H9 (cell line): ENCODE measurements at regions not wholly inside any gene's neighbourhood (a gene's known extent, or its start where the extent isn't known, plus 50 kb on each side); places are given as distances from the start of the nearest gene placed in this dataset.

Experiments used
- DNase-seq: peaks from one replicate; pipeline ENCODE4 v3.0.0-alpha.2; 2017
- H2AFZ ChIP-seq: one replicate; pipeline ENCODE4 v1.6.1; 2013; ENCODE audit warnings: mild to moderate bottlenecking, low read length, control low read depth, moderate library complexity
- H2AK5ac ChIP-seq: 2 replicates; pipeline ENCODE4 v1.6.1; 2013; ENCODE audit warnings: low read length, control low read depth, mixed read lengths; ENCODE audit not compliant: insufficient read length
- H2BK120ac ChIP-seq: one replicate; pipeline ENCODE4 v1.6.1; 2013; ENCODE audit warnings: low read depth, mild to moderate bottlenecking, low read length, control low read depth, inconsistent platforms; ENCODE audit not compliant: poor library complexity, severe bottlenecking
- H2BK12ac ChIP-seq: 2 replicates; pipeline ENCODE4 v1.6.1; 2013; ENCODE audit warnings: low read length, control low read depth, mixed read lengths, low read depth; ENCODE audit not compliant: insufficient read length
- H2BK15ac ChIP-seq: 2 replicates; pipeline ENCODE4 v1.6.1; 2013; ENCODE audit warnings: low read depth, low read length, control low read depth
- H2BK20ac ChIP-seq: one replicate; pipeline ENCODE4 v1.6.1; 2013; ENCODE audit warnings: low read depth, mild to moderate bottlenecking, low read length, control low read depth, inconsistent platforms; ENCODE audit not compliant: poor library complexity, severe bottlenecking
- H2BK5ac ChIP-seq: 2 replicates; pipeline ENCODE4 v1.6.1; 2013; ENCODE audit warnings: low read length, control low read depth, mixed read lengths; ENCODE audit not compliant: insufficient read length
- H3K14ac ChIP-seq: 2 replicates; pipeline ENCODE4 v1.6.1; 2013; ENCODE audit warnings: low read length, control low read depth; ENCODE audit not compliant: insufficient read depth
- H3K18ac ChIP-seq: 2 replicates; pipeline ENCODE4 v1.6.1; 2013; ENCODE audit warnings: low read depth, mild to moderate bottlenecking, mixed read lengths, low read length, control low read depth; ENCODE audit not compliant: insufficient read length
- H3K23ac ChIP-seq: 2 replicates; pipeline ENCODE4 v1.6.1; 2013; ENCODE audit warnings: low read length, control low read depth, mixed read lengths, low read depth; ENCODE audit not compliant: insufficient read length
- H3K23me2 ChIP-seq: 2 replicates; pipeline ENCODE4 v1.6.1; 2013; ENCODE audit warnings: low read depth, mild to moderate bottlenecking, mixed read lengths, low read length, control low read depth; ENCODE audit not compliant: insufficient read length, poor library complexity, severe bottlenecking
- H3K27ac ChIP-seq: 2 replicates; pipeline ENCODE4 v1.5.1; 2013; ENCODE audit warnings: low read length, control low read depth, mixed read lengths, low read depth; ENCODE audit not compliant: insufficient read length
- H3K27me3 ChIP-seq: 2 replicates; pipeline ENCODE4 v1.6.1; 2013; ENCODE audit warnings: low read length, control low read depth, inconsistent platforms; ENCODE audit not compliant: insufficient read depth
- H3K4ac ChIP-seq: 2 replicates; pipeline ENCODE4 v1.6.1; 2013; ENCODE audit warnings: low read depth, mild to moderate bottlenecking, control low read depth, inconsistent platforms, low read length, moderate library complexity
- H3K4me1 ChIP-seq: 2 replicates; pipeline ENCODE4 v1.6.1; 2013; ENCODE audit warnings: low read length, control low read depth, inconsistent platforms; ENCODE audit not compliant: insufficient read depth
- H3K4me2 ChIP-seq: 2 replicates; pipeline ENCODE4 v1.6.1; 2013; ENCODE audit warnings: low read length, control low read depth, mixed read lengths; ENCODE audit not compliant: insufficient read length, insufficient read depth
- H3K56ac ChIP-seq: 2 replicates; pipeline ENCODE4 v1.6.1; 2013; ENCODE audit warnings: low read depth, mild to moderate bottlenecking, mixed read lengths, low read length, control low read depth; ENCODE audit not compliant: insufficient read length
- H3K79me1 ChIP-seq: 2 replicates; pipeline ENCODE4 v1.6.1; 2013; ENCODE audit warnings: low read depth, mild to moderate bottlenecking, moderate library complexity, low read length, control low read depth, inconsistent platforms; ENCODE audit not compliant: insufficient read depth, poor library complexity, severe bottlenecking
- H3K79me2 ChIP-seq: 2 replicates; pipeline ENCODE4 v1.6.1; 2013; ENCODE audit warnings: low read length, control low read depth, inconsistent platforms; ENCODE audit not compliant: insufficient read depth
- H3K9ac ChIP-seq: 2 replicates; pipeline ENCODE4 v1.6.1; 2013; ENCODE audit warnings: low read length, control low read depth, mixed read lengths; ENCODE audit not compliant: insufficient read length; ENCODE audit errors: extremely low read depth
- H3K9me3 ChIP-seq: one replicate; pipeline ENCODE4 v1.6.1; 2013; ENCODE audit warnings: low read depth, low read length, inconsistent platforms; ENCODE audit not compliant: control insufficient read depth
- H3T11ph ChIP-seq: one replicate; pipeline ENCODE4 v1.6.1; 2013; ENCODE audit warnings: mild to moderate bottlenecking, low read length, control low read depth, inconsistent platforms
- H4K20me1 ChIP-seq: one replicate; pipeline ENCODE4 v1.6.1; 2013; ENCODE audit not compliant: control insufficient read depth, insufficient read length, insufficient read depth
- H4K5ac ChIP-seq: 2 replicates; pipeline ENCODE4 v1.6.1; 2013; ENCODE audit warnings: low read depth, mild to moderate bottlenecking, mixed read lengths, low read length, control low read depth; ENCODE audit not compliant: insufficient read length
- H4K8ac ChIP-seq: replicated peaks from 2 replicates; pipeline ENCODE4 v1.6.1; 2013; ENCODE audit warnings: low read length, control low read depth, mixed read lengths, low read depth; ENCODE audit not compliant: insufficient read length
- H4K91ac ChIP-seq: 2 replicates; pipeline ENCODE4 v1.6.1; 2013; ENCODE audit warnings: low read depth, mild to moderate bottlenecking, moderate library complexity, mixed read lengths, low read length, control low read depth; ENCODE audit not compliant: insufficient read length
- H3K27ac Mint-ChIP-seq, 3 experiments: 2 replicates in 2 of 3; 3 replicates in 1 of 3; pipeline ENCODE4 v1.8.0; 2020 to 2021; ENCODE audit warnings: mixed read lengths in 3 of 3, mild to moderate bottlenecking in 1 of 3, moderate library complexity in 1 of 3
- H3K27me3 Mint-ChIP-seq: 2 replicates; pipeline ENCODE4 v1.8.0; 2021; ENCODE audit warnings: low read depth, mild to moderate bottlenecking, moderate library complexity, mixed read lengths
- H3K36me3 Mint-ChIP-seq, 3 experiments: 2 replicates in 2 of 3; 3 replicates in 1 of 3; pipeline ENCODE4 v1.8.0; 2020 to 2021; ENCODE audit warnings: low read depth in 3 of 3, mixed read lengths in 3 of 3; ENCODE audit not compliant: insufficient read depth in 1 of 3
- H3K4me1 Mint-ChIP-seq, 2 experiments: 2 replicates each; pipeline ENCODE4 v1.8.0; 2020; ENCODE audit warnings: mixed read lengths in 2 of 2
- H3K4me3 Mint-ChIP-seq, 2 experiments: 2 replicates in 1 of 2; 3 replicates in 1 of 2; pipeline ENCODE4 v1.8.0; 2020 to 2021; ENCODE audit warnings: mild to moderate bottlenecking in 2 of 2, mixed read lengths in 2 of 2, moderate library complexity in 1 of 2
- H3K9me3 Mint-ChIP-seq, 2 experiments: 2 replicates in 1 of 2; 3 replicates in 1 of 2; pipeline ENCODE4 v1.8.0; 2020; ENCODE audit warnings: mild to moderate bottlenecking in 2 of 2, mixed read lengths in 2 of 2, moderate library complexity in 1 of 2
- WGBS: extraction: QIAGEN DNeasy Blood & Tissue Kit; methylation state at CpG from one replicate; pipeline ENCODE4 v1.1.7; 2013; ENCODE audit warnings: missing lambda C conversion rate, low lambda C conversion rate, mixed read lengths; ENCODE audit not compliant: insufficient read length; ENCODE audit errors: extremely low coverage; 5-methylcytosine and 5-hydroxymethylcytosine counted together
- TF ChIP-seq, protein P1 (sequence below): fragments of 200-600 bp; sonication (generic); conservative IDR thresholded peaks from 3 replicates; pipeline ENCODE4 v1.8.0; 2021; ENCODE audit warnings: antibody characterized with exemption, mild to moderate bottlenecking

DNA sequence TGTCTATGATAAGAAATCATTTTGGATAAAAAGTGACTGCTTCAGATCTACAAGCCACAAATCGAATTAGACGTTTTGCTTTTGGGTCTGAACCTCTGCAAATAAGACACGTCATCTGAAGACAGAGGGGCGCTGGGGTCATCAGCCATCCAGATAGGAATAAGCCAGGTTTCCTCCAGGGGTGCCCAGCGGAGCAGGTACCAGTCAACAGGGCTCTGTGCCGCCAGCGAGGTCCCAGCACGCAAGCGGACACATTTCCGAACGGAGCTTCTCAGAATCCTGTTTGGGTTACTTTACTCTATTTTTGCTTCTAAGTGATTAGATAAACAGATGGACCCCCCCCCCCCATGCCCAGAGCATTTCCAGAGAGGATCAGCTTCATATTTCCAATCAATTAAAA is 873.8 kb downstream of the BRD1 start:
- TF ChIP-seq, protein P1, sequence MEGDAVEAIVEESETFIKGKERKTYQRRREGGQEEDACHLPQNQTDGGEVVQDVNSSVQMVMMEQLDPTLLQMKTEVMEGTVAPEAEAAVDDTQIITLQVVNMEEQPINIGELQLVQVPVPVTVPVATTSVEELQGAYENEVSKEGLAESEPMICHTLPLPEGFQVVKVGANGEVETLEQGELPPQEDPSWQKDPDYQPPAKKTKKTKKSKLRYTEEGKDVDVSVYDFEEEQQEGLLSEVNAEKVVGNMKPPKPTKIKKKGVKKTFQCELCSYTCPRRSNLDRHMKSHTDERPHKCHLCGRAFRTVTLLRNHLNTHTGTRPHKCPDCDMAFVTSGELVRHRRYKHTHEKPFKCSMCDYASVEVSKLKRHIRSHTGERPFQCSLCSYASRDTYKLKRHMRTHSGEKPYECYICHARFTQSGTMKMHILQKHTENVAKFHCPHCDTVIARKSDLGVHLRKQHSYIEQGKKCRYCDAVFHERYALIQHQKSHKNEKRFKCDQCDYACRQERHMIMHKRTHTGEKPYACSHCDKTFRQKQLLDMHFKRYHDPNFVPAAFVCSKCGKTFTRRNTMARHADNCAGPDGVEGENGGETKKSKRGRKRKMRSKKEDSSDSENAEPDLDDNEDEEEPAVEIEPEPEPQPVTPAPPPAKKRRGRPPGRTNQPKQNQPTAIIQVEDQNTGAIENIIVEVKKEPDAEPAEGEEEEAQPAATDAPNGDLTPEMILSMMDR: no peak

More for the DNA sequence above, 873.8 kb downstream of the BRD1 start:
- no peaks in the 10 kb centered on the region for H3K36me3 Mint-ChIP-seq
- H2AFZ ChIP-seq: no peak overlapping the region
- no peak overlapping the region for H4K91ac ChIP-seq
- WGBS: no CpG with 5 or more reads among the region's 11 CpGs
- no peak overlapping the region for H3K4ac ChIP-seq
- H2BK15ac ChIP-seq: no peak overlapping the region
- H2AK5ac ChIP-seq: no peak overlapping the region
- no peak overlapping the region for H3K4me3 Mint-ChIP-seq
- no peaks in the 10 kb centered on the region; a peak in 3 of 5 replicates for H3K9me3 Mint-ChIP-seq
- no peak overlapping the region for H3K27ac ChIP-seq
- no peaks in the 10 kb centered on the region for H3K23me2 ChIP-seq
- no peaks in the 10 kb centered on the region for H3K79me2 ChIP-seq
- H2BK20ac ChIP-seq: no peak overlapping the region
- H3K79me1 ChIP-seq: no peaks in the 10 kb centered on the region
- no peaks in the 10 kb centered on the region for H3K9me3 ChIP-seq
- no peak overlapping the region for H3K27ac Mint-ChIP-seq
- H2BK5ac ChIP-seq: no peak overlapping the region
- no peak overlapping the region for H3K4me2 ChIP-seq
- no peak overlapping the region for H3K56ac ChIP-seq
- no peak overlapping the region for H4K5ac ChIP-seq
- no peaks in the 10 kb centered on the region for H4K20me1 ChIP-seq
- no peak overlapping the region for H2BK120ac ChIP-seq
- no peaks in the 10 kb centered on the region for H3K27me3 ChIP-seq
- peak; percentile 5 for DNase-seq
- no peaks in the 10 kb centered on the region for H3K4me1 ChIP-seq
- H2BK12ac ChIP-seq: no peak overlapping the region
- peaks cover 35% of the 10 kb centered on the region for H3K27me3 Mint-ChIP-seq
- H3K9ac ChIP-seq: no peak overlapping the region
- H3K14ac ChIP-seq: no peak overlapping the region
- H3T11ph ChIP-seq: no peak overlapping the region
- no peak overlapping the region for H4K8ac ChIP-seq
- H3K23ac ChIP-seq: no peak overlapping the region
- H3K4me1 Mint-ChIP-seq: peaks cover 0 to 6% of the 10 kb centered on the region in 2 experiments; a peak in 1 of 4 replicates
- no peak overlapping the region for H3K18ac ChIP-seq
